ENCODE measurements at regions not wholly inside any gene's neighbourhood (a gene's known extent, or its start where the extent isn't known, plus 50 kb on each side); places are given as distances from the start of the nearest gene placed in this dataset.

- no peak overlapping the region for H3K4me3 ChIP-seq (ENCODE audit: low read depth, low read length)
- TF ChIP-seq CTCF (conservative IDR thresholded peaks at IDR 0.05; ENCODE audit: low read depth, low read length) = no peak
- DNase-seq (ENCODE audit: low read depth) = no peak
Measured at GRCh38 chrX:25558137-25558536, 542.4 kb upstream of the ARX start.

GRCh38 chrX:25561190-25561589 is 545.4 kb upstream of the ARX start:
- DNase-seq (ENCODE audit: low read depth) = no peak
- no peak for TF ChIP-seq CTCF (conservative IDR thresholded peaks at IDR 0.05; ENCODE audit: low read depth, low read length)
- no peak overlapping the region for H3K4me3 ChIP-seq (ENCODE audit: low read depth, low read length)

GRCh38 chrX:25573631-25574030 is 557.9 kb upstream of the ARX start:
- TF ChIP-seq CTCF (conservative IDR thresholded peaks at IDR 0.05; ENCODE audit: low read depth, low read length) = no peak
- no peak overlapping the region for H3K4me3 ChIP-seq (ENCODE audit: low read depth, low read length)
- DNase-seq (ENCODE audit: low read depth) = no peak

- no peak overlapping the region for H3K4me3 ChIP-seq (ENCODE audit: low read depth, low read length)
- TF ChIP-seq CTCF (conservative IDR thresholded peaks at IDR 0.05; ENCODE audit: low read depth, low read length) = no peak
- DNase-seq (ENCODE audit: low read depth) = no peak
Measured at GRCh38 chrX:25596921-25597320, 541.2 kb upstream of the MAGEB18 start.

GRCh38 chrX:25597551-25597950 is 540.6 kb upstream of the MAGEB18 start:
- peak; percentile 27 for DNase-seq (ENCODE audit: low read depth)
- no peak for TF ChIP-seq CTCF (conservative IDR thresholded peaks at IDR 0.05; ENCODE audit: low read depth, low read length)
- H3K4me3 ChIP-seq (ENCODE audit: low read depth, low read length) = no peak overlapping the region

GRCh38 chrX:25599061-25599460 is 539.1 kb upstream of the MAGEB18 start:
- TF ChIP-seq CTCF (conservative IDR thresholded peaks at IDR 0.05; ENCODE audit: low read depth, low read length) = no peak
- DNase-seq (ENCODE audit: low read depth) = no peak
- no peak overlapping the region for H3K4me3 ChIP-seq (ENCODE audit: low read depth, low read length)

- no peak overlapping the region for H3K4me3 ChIP-seq (ENCODE audit: low read depth, low read length)
- TF ChIP-seq CTCF (conservative IDR thresholded peaks at IDR 0.05; ENCODE audit: low read depth, low read length) = no peak
- DNase-seq (ENCODE audit: low read depth) = peak; percentile 60
Measured at GRCh38 chrX:25600776-25601175, 537.4 kb upstream of the MAGEB18 start.
